Transverse colon (tissue), 4 donors: ENCODE measurements at regions not wholly inside any gene's neighbourhood (a gene's known extent, or its start where the extent isn't known, plus 50 kb on each side); places are given as distances from the start of the nearest gene placed in this dataset.

Experiments used
- DNase-seq: peaks from one replicate; pipeline ENCODE4 v3.0.0-alpha.2; 2019
- H3K27ac ChIP-seq, 4 donors: fragments of 200-600 bp; sonication (generic); 2 replicates each; pipeline ENCODE4 v1.5.1; 2016 to 2018; ENCODE audit warnings: inconsistent platforms in 4 of 4
- H3K27me3 ChIP-seq: fragments of 200-600 bp; sonication (generic); 2 replicates; pipeline ENCODE4 v1.5.1; 2017; ENCODE audit warnings: inconsistent platforms
- H3K36me3 ChIP-seq, 4 donors: fragments of 200-600 bp; sonication (generic); 2 replicates each; pipeline ENCODE4 v1.5.1; 2017 to 2019; ENCODE audit warnings: inconsistent platforms in 4 of 4
- H3K4me1 ChIP-seq, 4 donors: fragments of 200-600 bp; sonication (generic); 2 replicates each; pipeline ENCODE4 v1.5.1; 2017 to 2020; ENCODE audit warnings: inconsistent platforms in 4 of 4
- H3K4me3 ChIP-seq, 4 donors: fragments of 200-600 bp; sonication (generic); 1 replicate in 1 of 4; 2 replicates in 3 of 4; pipeline versions ENCODE4 v1.5.1 to v1.6.1; 2017 to 2019; ENCODE audit warnings: inconsistent platforms in 4 of 4
- H3K9me3 ChIP-seq, 2 donors: fragments of 200-600 bp; sonication (generic); 2 replicates each; pipeline ENCODE4 v1.5.1; 2017 to 2019; ENCODE audit warnings: inconsistent platforms in 2 of 2
- EP300 ChIP-seq: sonication (generic); formaldehyde crosslinking; IDR thresholded peaks from one replicate; pipeline ENCODE4 v1.6.1; 2017; ENCODE audit warnings: antibody characterized with exemption, low read depth
- POLR2A ChIP-seq: fragments of 450-650 bp; IDR thresholded peaks from one replicate; pipeline ENCODE4 v1.6.1; 2016; ENCODE audit warnings: antibody characterized with exemption, mild to moderate bottlenecking, moderate library complexity
- POLR2AphosphoS5 ChIP-seq, 3 donors: sonication (generic); formaldehyde crosslinking; IDR thresholded peaks; one replicate each; pipeline ENCODE4 v1.6.1; 2016; ENCODE audit warnings: antibody characterized with exemption in 3 of 3
- WGBS, 2 donors: methylation state at CpG; one replicate each; pipeline ENCODE4 v1.1.5; 2018; ENCODE audit warnings: low coverage in 1 of 2; 5-methylcytosine and 5-hydroxymethylcytosine counted together
- in situ Hi-C, 4 donors: fragments of 200-750 bp; cut with MboI; loops; one replicate each; pipeline versions ENCODE4 v1.15.0 to v1.15.1; 2017; ENCODE audit warnings: low sequenced_read_pairs in 3 of 4, low pct_ligation_motif_present in 1 of 4, low pct_unique_long_range_greater_than_20kb in 1 of 4
- intact Hi-C: fragments of 100-400 bp; cut with DNase I; formaldehyde crosslinking; loops from one replicate; pipeline ENCODE4 v1.15.1; 2023; ENCODE audit warnings: low total_unique reads
- TF ChIP-seq, protein P1 (sequence below), 5 experiments: fragments of 200-600 bp in 3 of 5; fragments of 450-650 bp in 2 of 5; sonication (generic) in 3 of 5; IDR thresholded peaks; 1 replicate in 2 of 5; 2 replicates in 3 of 5; pipeline ENCODE4 v1.5.1; 2016 to 2017; ENCODE audit warnings: antibody characterized with exemption in 5 of 5, inconsistent platforms in 3 of 5, mild to moderate bottlenecking in 2 of 5, moderate library complexity in 1 of 5

DNA sequence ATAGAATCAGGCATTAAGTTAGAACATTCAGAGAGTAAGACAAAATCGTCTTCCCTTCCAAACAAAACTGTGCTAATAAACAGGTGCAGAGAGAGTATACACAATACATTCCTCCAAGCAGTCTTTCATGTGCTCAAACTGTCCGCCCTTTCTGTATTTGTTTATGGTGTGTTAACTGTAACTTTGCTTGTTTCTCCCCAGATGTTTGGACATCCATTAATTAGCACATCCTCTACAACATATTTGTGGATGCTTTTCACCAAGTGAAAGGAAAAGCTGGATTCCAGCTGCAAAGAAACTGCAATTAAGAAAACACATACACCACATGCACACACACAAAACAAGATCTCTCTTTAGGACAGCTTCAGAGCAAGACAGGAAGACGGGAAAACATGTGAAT lies 912.6 kb downstream of the NTRK3 start:
- TF ChIP-seq, protein P1, sequence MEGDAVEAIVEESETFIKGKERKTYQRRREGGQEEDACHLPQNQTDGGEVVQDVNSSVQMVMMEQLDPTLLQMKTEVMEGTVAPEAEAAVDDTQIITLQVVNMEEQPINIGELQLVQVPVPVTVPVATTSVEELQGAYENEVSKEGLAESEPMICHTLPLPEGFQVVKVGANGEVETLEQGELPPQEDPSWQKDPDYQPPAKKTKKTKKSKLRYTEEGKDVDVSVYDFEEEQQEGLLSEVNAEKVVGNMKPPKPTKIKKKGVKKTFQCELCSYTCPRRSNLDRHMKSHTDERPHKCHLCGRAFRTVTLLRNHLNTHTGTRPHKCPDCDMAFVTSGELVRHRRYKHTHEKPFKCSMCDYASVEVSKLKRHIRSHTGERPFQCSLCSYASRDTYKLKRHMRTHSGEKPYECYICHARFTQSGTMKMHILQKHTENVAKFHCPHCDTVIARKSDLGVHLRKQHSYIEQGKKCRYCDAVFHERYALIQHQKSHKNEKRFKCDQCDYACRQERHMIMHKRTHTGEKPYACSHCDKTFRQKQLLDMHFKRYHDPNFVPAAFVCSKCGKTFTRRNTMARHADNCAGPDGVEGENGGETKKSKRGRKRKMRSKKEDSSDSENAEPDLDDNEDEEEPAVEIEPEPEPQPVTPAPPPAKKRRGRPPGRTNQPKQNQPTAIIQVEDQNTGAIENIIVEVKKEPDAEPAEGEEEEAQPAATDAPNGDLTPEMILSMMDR (IDR thresholded peaks at IDR 0.05): no peak
- no peak for TF ChIP-seq EP300
- no peak for TF ChIP-seq POLR2AphosphoS5 (IDR thresholded peaks at IDR 0.05)
- TF ChIP-seq POLR2A: no peak
- no peak for DNase-seq
- in situ Hi-C loops: no loop called here
- Histone ChIP-seq H3K27me3 (no peaks in the 10 kb centered on the region), H3K4me1 (no peaks in the 10 kb centered on the region), H3K27ac (no peak overlapping the region), H3K4me3 (no peak overlapping the region), H3K36me3 (no peaks in the 10 kb centered on the region), H3K9me3 (no peaks in the 10 kb centered on the region)
- WGBS, 2 donors: 27 to 33% methylated on average over 3 of the region's 3 CpGs
- intact Hi-C loops: no loop called here

- no peaks in the 10 kb centered on the region for H3K27me3 ChIP-seq
- H3K36me3 ChIP-seq: no peaks in the 10 kb centered on the region
- no peak overlapping the region for H3K27ac ChIP-seq
- intact Hi-C loops: no loop called here
- no peak for DNase-seq
- no peak overlapping the region for H3K4me3 ChIP-seq
- TF ChIP-seq POLR2AphosphoS5 (IDR thresholded peaks at IDR 0.05): no peak
- TF ChIP-seq, protein P1 (IDR thresholded peaks at IDR 0.05): no peak
- TF ChIP-seq EP300: no peak
- TF ChIP-seq POLR2A: no peak
- no peaks in the 10 kb centered on the region for H3K4me1 ChIP-seq
- in situ Hi-C loops: no loop called here
- H3K9me3 ChIP-seq: no peaks in the 10 kb centered on the region
Measured at GRCh38 chr15:87340370-87340769, 916.2 kb downstream of the NTRK3 start.

- TF ChIP-seq POLR2AphosphoS5 (IDR thresholded peaks at IDR 0.05): no peak
- TF ChIP-seq POLR2A: no peak
- no peak for TF ChIP-seq EP300
- TF ChIP-seq, protein P1 (IDR thresholded peaks at IDR 0.05): no peak
- Histone ChIP-seq H3K4me3 (no peak overlapping the region), H3K9me3 (no peaks in the 10 kb centered on the region), H3K27ac (no peak overlapping the region), H3K36me3 (no peaks in the 10 kb centered on the region), H3K27me3 (no peaks in the 10 kb centered on the region), H3K4me1 (no peaks in the 10 kb centered on the region)
- WGBS, 2 donors: 20 to 24% methylated on average over 1 of the region's 1 CpG
- intact Hi-C loops: no loop called here
- DNase-seq: no peak
- in situ Hi-C loops: no loop called here
Measured at GRCh38 chr15:87326269-87326668, 930.3 kb downstream of the NTRK3 start.

GRCh38 chr15:87322870-87323269 lies 933.7 kb downstream of the NTRK3 start:
- no peaks in the 10 kb centered on the region for H3K9me3 ChIP-seq
- no peaks in the 10 kb centered on the region for H3K36me3 ChIP-seq
- no peak for DNase-seq
- TF ChIP-seq EP300 (no peak), POLR2A (no peak), POLR2AphosphoS5 (IDR thresholded peaks at IDR 0.05) (no peak)
- TF ChIP-seq, protein P1 (IDR thresholded peaks at IDR 0.05): no peak
- intact Hi-C loops: no loop called here
- H3K4me1 ChIP-seq: no peaks in the 10 kb centered on the region
- in situ Hi-C loops: no loop called here
- 0 to 39% methylated on average over 1 of the region's 1 CpG for WGBS, 2 donors
- no peaks in the 10 kb centered on the region for H3K27me3 ChIP-seq
- no peak overlapping the region for H3K4me3 ChIP-seq
- no peak overlapping the region for H3K27ac ChIP-seq
